Effector memory CD8-positive, alpha-beta T cell (primary cell): ENCODE measurements at regions not wholly inside any gene's neighbourhood (a gene's known extent, or its start where the extent isn't known, plus 50 kb on each side); places are given as distances from the start of the nearest gene placed in this dataset.
A peak's percentile ranks its signal among the peaks of the same experiment; 100 is the strongest.

ENCODE experiments used
- ATAC-seq: fragments of 150-1000 bp; cut with Tn5 transposase; replicated peaks from 2 replicates; pipeline ENCODE4 v1.10.0; 2021; ENCODE audit warnings: mild to moderate bottlenecking, moderate library complexity
- DNase-seq, 3 experiments: peaks; one replicate each; pipeline ENCODE4 v3.0.0; 2021
- H3K27ac Mint-ChIP-seq, 2 donors: one replicate each; pipeline ENCODE4 v1.8.0; 2022; ENCODE audit warnings: mild to moderate bottlenecking in 2 of 2, mixed read lengths in 2 of 2, moderate library complexity in 2 of 2
- H3K27me3 Mint-ChIP-seq, 2 donors: one replicate each; pipeline ENCODE4 v1.8.0; 2022; ENCODE audit warnings: mixed read lengths in 2 of 2
- H3K36me3 Mint-ChIP-seq: one replicate; pipeline ENCODE4 v1.8.0; 2022; ENCODE audit warnings: mild to moderate bottlenecking, moderate library complexity, mixed read lengths; ENCODE audit not compliant: insufficient read depth
- H3K4me1 Mint-ChIP-seq, 2 donors: one replicate each; pipeline ENCODE4 v1.8.0; 2022; ENCODE audit warnings: low read depth in 2 of 2, mixed read lengths in 2 of 2
- H3K4me3 Mint-ChIP-seq, 2 donors: one replicate each; pipeline ENCODE4 v1.8.0; 2022; ENCODE audit warnings: mild to moderate bottlenecking in 2 of 2, mixed read lengths in 2 of 2, moderate library complexity in 2 of 2
- H3K9me3 Mint-ChIP-seq, 2 donors: one replicate each; pipeline ENCODE4 v1.8.0; 2022; ENCODE audit warnings: mixed read lengths in 2 of 2

- no peak for DNase-seq
- Mint-ChIP-seq H3K4me1 (no peaks in the 10 kb centered on the region), H3K27ac (no peak overlapping the region), H3K27me3 (peaks cover 40 to 45% of the 10 kb centered on the region in 2 donors), H3K9me3 (no peaks in the 10 kb centered on the region), H3K36me3 (no peaks in the 10 kb centered on the region), H3K4me3 (no peak overlapping the region)
- no peak for ATAC-seq
Observed at GRCh38 chr10:4383651-4384098, 442.3 kb upstream of the AKR1E2 start.

- no peaks in the 10 kb centered on the region for H3K36me3 Mint-ChIP-seq
- H3K27me3 Mint-ChIP-seq: peaks cover 42 to 43% of the 10 kb centered on the region in 2 donors
Observed at GRCh38 chr10:4382811-4383210, 443.2 kb upstream of the AKR1E2 start.

GRCh38 chr10:4373612-4374011 is 452.4 kb upstream of the AKR1E2 start:
- H3K4me3 Mint-ChIP-seq: no peak overlapping the region
- no peak overlapping the region for H3K27ac Mint-ChIP-seq
- no peak for ATAC-seq
- no peak for DNase-seq
- no peaks in the 10 kb centered on the region for H3K36me3 Mint-ChIP-seq
- H3K9me3 Mint-ChIP-seq: no peaks in the 10 kb centered on the region
- no peaks in the 10 kb centered on the region for H3K4me1 Mint-ChIP-seq
- H3K27me3 Mint-ChIP-seq: peaks cover 16 to 37% of the 10 kb centered on the region in 2 donors

More at GRCh38 chr10:4382811-4383210, 443.2 kb upstream of the AKR1E2 start:
- DNase-seq: no peak
- Mint-ChIP-seq H3K27ac (no peak overlapping the region), H3K4me3 (no peak overlapping the region), H3K4me1 (no peaks in the 10 kb centered on the region), H3K9me3 (no peaks in the 10 kb centered on the region)
- ATAC-seq: no peak

- Mint-ChIP-seq H3K27me3 (peaks cover 16 to 32% of the 10 kb centered on the region in 2 donors), H3K27ac (no peak overlapping the region), H3K36me3 (no peaks in the 10 kb centered on the region), H3K9me3 (no peaks in the 10 kb centered on the region), H3K4me3 (no peak overlapping the region), H3K4me1 (no peaks in the 10 kb centered on the region)
- no peak for ATAC-seq
- DNase-seq: no peak
Observed at GRCh38 chr10:4373098-4373497, 452.9 kb upstream of the AKR1E2 start.

GRCh38 chr10:4372601-4373000 is 453.4 kb upstream of the AKR1E2 start:
- DNase-seq: no peak
- Mint-ChIP-seq H3K27me3 (peaks cover 16 to 28% of the 10 kb centered on the region in 2 donors), H3K27ac (no peak overlapping the region), H3K4me1 (no peaks in the 10 kb centered on the region), H3K4me3 (no peak overlapping the region), H3K36me3 (no peaks in the 10 kb centered on the region), H3K9me3 (no peaks in the 10 kb centered on the region)
- no peak for ATAC-seq

DNA sequence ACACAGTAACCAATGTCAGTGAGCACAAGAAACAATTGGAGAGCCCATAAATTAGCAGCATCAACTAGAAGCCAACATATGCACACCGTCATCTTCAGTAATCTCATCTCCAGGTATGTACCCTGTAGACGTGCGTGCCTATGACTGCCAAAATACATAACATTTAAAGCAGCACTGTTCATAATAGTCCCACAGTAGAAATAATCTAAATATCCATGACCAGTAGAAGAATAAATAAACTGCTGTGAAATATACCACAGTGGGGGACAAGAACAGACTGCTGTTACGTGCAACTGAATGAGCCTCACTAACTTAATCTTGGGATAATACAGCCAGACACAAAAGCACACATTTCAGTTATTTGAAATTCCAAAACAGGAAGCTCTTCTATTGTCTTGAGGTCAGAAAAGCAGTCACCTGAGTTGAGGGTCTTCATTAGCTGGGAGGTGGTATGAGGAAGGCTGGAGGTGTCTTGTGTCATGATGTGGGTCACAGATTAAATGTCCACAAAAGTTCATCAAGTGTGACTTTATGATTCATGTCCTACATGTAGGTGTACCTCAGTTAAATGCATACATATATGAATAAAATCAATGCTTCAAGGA is 454.2 kb upstream of the AKR1E2 start:
- peaks cover 12 to 24% of the 10 kb centered on the region in 2 donors for H3K27me3 Mint-ChIP-seq
- DNase-seq: no peak
- H3K27ac Mint-ChIP-seq: no peak overlapping the region

GRCh38 chr10:4370376-4370775 is 455.6 kb upstream of the AKR1E2 start:
- no peaks in the 10 kb centered on the region for H3K9me3 Mint-ChIP-seq
- H3K4me1 Mint-ChIP-seq: no peaks in the 10 kb centered on the region

More for the DNA sequence above, 454.2 kb upstream of the AKR1E2 start:
- Mint-ChIP-seq H3K4me1 (no peaks in the 10 kb centered on the region), H3K36me3 (no peaks in the 10 kb centered on the region), H3K9me3 (no peaks in the 10 kb centered on the region), H3K4me3 (no peak overlapping the region)
- ATAC-seq: no peak

DNA sequence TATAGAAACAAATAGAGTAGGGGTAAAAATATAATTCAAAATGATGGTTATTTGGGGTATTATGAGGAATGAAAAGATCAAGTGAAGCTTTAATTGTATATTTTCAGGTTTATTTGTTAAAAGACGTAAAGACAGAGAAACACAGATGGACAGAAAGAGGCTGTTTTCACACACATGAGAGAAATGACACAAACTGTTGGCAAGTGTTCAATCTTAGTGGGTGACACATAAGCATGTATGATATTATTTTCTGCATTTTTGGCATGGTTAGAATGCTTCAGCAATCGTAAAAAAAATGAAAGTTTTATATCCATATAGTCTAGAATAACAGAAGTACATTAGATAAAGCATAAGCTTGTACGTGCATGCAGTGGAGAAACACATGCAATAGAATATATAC is 464.4 kb upstream of the AKR1E2 start:
- Mint-ChIP-seq H3K4me1 (peaks cover 0 to 4% of the 10 kb centered on the region in 2 donors), H3K27ac (no peak overlapping the region), H3K36me3 (no peaks in the 10 kb centered on the region), H3K4me3 (no peak overlapping the region), H3K9me3 (no peaks in the 10 kb centered on the region), H3K27me3 (peaks cover 8 to 28% of the 10 kb centered on the region in 2 donors)
- no peak for ATAC-seq
- no peak for DNase-seq

More at GRCh38 chr10:4370376-4370775, 455.6 kb upstream of the AKR1E2 start:
- peaks cover 6 to 17% of the 10 kb centered on the region in 2 donors for H3K27me3 Mint-ChIP-seq
- H3K4me3 Mint-ChIP-seq: no peak overlapping the region
- no peak for DNase-seq
- no peaks in the 10 kb centered on the region for H3K36me3 Mint-ChIP-seq
- no peak for ATAC-seq
- H3K27ac Mint-ChIP-seq: no peak overlapping the region

- ATAC-seq (no peak), DNase-seq (no peak)
- H3K27ac Mint-ChIP-seq: no peak overlapping the region
- H3K4me3 Mint-ChIP-seq: no peak overlapping the region
- no peaks in the 10 kb centered on the region for H3K36me3 Mint-ChIP-seq
- no peaks in the 10 kb centered on the region for H3K9me3 Mint-ChIP-seq
- H3K4me1 Mint-ChIP-seq: peaks cover 1 to 5% of the 10 kb centered on the region in 2 donors
- peaks cover 18 to 31% of the 10 kb centered on the region in 2 donors for H3K27me3 Mint-ChIP-seq
Observed at GRCh38 chr10:4359003-4359402, 467.0 kb upstream of the AKR1E2 start.

DNA sequence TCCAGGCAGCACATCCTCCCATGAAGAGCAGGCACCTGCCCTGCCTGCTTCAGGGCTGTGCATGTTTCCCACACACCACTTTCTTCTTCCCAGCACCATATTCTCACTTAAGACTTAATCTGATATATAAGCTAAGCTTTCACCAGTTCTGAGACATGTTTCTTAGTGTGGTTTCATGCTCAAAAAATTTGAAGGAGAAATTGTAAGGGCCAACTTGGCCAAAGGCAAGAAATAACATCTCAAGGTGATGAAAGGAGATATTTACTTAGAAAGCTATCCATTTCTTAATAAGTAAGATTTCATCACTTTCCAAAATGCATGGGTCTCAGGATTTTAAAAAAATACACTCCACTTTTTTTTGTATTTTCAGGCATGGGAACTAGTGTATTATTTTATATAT is 468.1 kb upstream of the AKR1E2 start:
- DNase-seq: no peak
- peaks cover 24 to 35% of the 10 kb centered on the region in 2 donors for H3K27me3 Mint-ChIP-seq
- H3K4me3 Mint-ChIP-seq: no peak overlapping the region
- no peak overlapping the region for H3K27ac Mint-ChIP-seq
- no peak for ATAC-seq
- H3K4me1 Mint-ChIP-seq: peaks cover 4 to 9% of the 10 kb centered on the region in 2 donors
- no peaks in the 10 kb centered on the region for H3K9me3 Mint-ChIP-seq
- H3K36me3 Mint-ChIP-seq: no peaks in the 10 kb centered on the region

- no peaks in the 10 kb centered on the region for H3K36me3 Mint-ChIP-seq
- H3K9me3 Mint-ChIP-seq: no peaks in the 10 kb centered on the region
- no peak overlapping the region for H3K4me3 Mint-ChIP-seq
- no peak overlapping the region for H3K27ac Mint-ChIP-seq
- DNase-seq: no peak
- H3K4me1 Mint-ChIP-seq: peaks cover 4 to 9% of the 10 kb centered on the region in 2 donors
- no peak for ATAC-seq
- peaks cover 20 to 44% of the 10 kb centered on the region in 2 donors for H3K27me3 Mint-ChIP-seq
Observed at GRCh38 chr10:4355350-4355749, 470.7 kb upstream of the AKR1E2 start.

DNA sequence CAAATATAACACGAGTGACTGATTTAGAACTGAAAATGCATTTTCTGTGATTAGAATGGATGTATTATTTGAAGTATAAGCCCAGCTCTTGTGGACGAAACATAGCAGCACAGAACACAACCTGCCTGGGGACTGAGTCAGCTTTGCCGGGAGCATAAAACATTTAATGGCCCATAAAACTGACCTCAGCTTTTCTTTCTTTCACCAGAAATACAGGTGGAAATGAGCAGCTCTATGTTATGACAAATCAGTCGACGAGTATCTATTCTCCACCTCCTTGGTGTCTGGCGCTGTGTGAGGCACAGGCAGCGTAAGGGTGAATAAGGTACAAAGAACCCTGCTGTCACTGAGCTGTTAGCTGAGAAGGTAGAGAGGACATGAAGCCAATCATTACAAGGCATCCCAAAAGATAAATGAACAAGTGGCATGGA is 471.6 kb upstream of the AKR1E2 start:
- DNase-seq (no peak), ATAC-seq (no peak)
- Mint-ChIP-seq H3K4me3 (no peak overlapping the region), H3K27me3 (peaks cover 17 to 46% of the 10 kb centered on the region in 2 donors), H3K9me3 (no peaks in the 10 kb centered on the region), H3K27ac (no peak overlapping the region), H3K36me3 (no peaks in the 10 kb centered on the region), H3K4me1 (peaks cover 4 to 9% of the 10 kb centered on the region in 2 donors)

GRCh38 chr10:4353964-4354363 is 472.0 kb upstream of the AKR1E2 start:
- Mint-ChIP-seq H3K4me3 (no peak overlapping the region), H3K4me1 (peaks cover 4 to 9% of the 10 kb centered on the region in 2 donors), H3K9me3 (no peaks in the 10 kb centered on the region), H3K27me3 (peaks cover 17 to 46% of the 10 kb centered on the region in 2 donors), H3K27ac (peak overlapping the region in 1 of 2 donors; percentile 3), H3K36me3 (no peaks in the 10 kb centered on the region)
- no peak for DNase-seq
- no peak for ATAC-seq

DNA sequence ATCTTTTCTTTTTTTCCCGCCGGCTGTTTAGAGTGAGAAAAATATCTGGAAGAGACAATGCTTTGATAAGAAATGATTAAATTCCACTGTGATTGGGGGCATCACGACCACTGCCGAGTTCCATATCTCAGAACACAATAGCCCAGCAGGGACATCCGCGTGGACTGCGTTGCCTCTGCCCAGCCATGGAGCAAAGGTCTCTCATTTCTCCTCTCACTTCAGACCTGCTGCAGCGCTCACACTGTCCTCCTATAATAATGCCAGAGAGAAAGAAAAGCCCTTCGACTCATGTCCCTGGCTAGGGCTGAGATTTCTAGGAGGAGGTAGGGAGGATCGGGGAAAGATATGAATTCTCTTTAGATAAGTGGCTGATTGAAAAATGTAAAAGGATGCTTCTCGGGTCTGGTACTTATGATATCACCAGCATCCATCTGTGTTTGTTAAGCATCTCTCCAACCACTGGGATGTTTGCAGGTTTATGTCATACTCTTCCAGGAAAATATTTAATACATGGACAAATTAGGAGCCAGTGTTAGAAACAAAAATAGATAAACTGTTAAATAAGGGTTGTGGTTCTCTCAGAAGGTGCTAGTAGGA is 472.9 kb upstream of the AKR1E2 start:
- H3K4me1 Mint-ChIP-seq: peaks cover 4 to 9% of the 10 kb centered on the region in 2 donors
- no peak for DNase-seq
- H3K4me3 Mint-ChIP-seq: no peak overlapping the region
- no peaks in the 10 kb centered on the region for H3K9me3 Mint-ChIP-seq
- H3K36me3 Mint-ChIP-seq: no peaks in the 10 kb centered on the region
- no peak for ATAC-seq
- no peak overlapping the region for H3K27ac Mint-ChIP-seq
- peaks cover 17 to 46% of the 10 kb centered on the region in 2 donors for H3K27me3 Mint-ChIP-seq
